ENCODE measurements at regions not wholly inside any gene's neighbourhood (a gene's known extent, or its start where the extent isn't known, plus 50 kb on each side); places are given as distances from the start of the nearest gene placed in this dataset.

DNA sequence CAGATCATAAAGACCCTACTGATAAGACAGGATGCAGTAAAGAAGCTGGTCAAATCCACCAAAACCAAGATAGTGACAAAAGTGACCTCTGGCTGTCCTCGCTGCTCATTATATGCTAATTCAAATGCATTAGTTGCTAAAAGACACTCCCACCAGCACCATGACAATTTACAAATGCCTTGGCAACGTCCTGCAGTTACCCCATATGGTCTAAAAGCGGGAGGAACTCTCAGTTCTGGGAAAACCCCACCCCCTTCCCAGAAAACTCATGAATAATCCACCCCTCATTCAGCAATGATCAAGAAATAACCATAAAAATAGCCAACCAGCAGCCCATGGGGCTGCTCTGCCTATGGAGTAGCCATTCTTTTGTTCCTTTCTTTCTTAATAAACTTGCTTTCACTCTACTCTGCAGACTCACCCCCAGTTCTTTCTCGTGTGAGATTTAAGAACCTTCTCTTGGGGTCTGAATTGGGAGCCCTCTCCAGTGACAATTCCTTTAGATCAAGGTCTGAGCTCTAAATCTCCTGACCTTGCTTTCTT is 217.1 kb upstream of the STS start:
- Histone ChIP-seq H2BK12ac (ENCODE audit: low read length) (no peak overlapping the region), H3K27me3 (ENCODE audit: insufficient read depth, low read length) (no peaks in the 10 kb centered on the region), H4K91ac (ENCODE audit: low read depth, low read length) (no peak overlapping the region), H3K36me3 (ENCODE audit: control insufficient read depth in 1 of 2, insufficient read depth in 2 of 2, low read length in 2 of 2) (no peaks in the 10 kb centered on the region), H3K79me1 (ENCODE audit: low read length) (no peaks in the 10 kb centered on the region), H3K9me3 (ENCODE audit: insufficient read depth, low read depth, low read length) (no peaks in the 10 kb centered on the region), H3K4me2 (ENCODE audit: low read length) (no peak overlapping the region), H2AK5ac (ENCODE audit: low read length) (no peak overlapping the region), H3K23ac (ENCODE audit: low read length) (no peak overlapping the region), H2BK120ac (ENCODE audit: insufficient read depth, low read length, poor library complexity) (no peak overlapping the region), H2BK5ac (ENCODE audit: low read depth, low read length, poor library complexity) (no peak overlapping the region), H4K12ac (ENCODE audit: low read depth, low read length) (no peak overlapping the region), H3K4ac (ENCODE audit: low read depth, low read length) (no peak overlapping the region), H3K4me1 (ENCODE audit: control insufficient read depth in 1 of 2, insufficient read depth in 2 of 2, low read length in 2 of 2) (no peaks in the 10 kb centered on the region), H4K8ac (ENCODE audit: low read depth, low read length) (no peak overlapping the region), H3K9ac (ENCODE audit: low read length) (no peak overlapping the region), H3K27ac (ENCODE audit: low read depth, low read length) (no peak overlapping the region), H2AFZ (ENCODE audit: insufficient read depth, low read length, poor library complexity) (no peak overlapping the region), H3K18ac (ENCODE audit: low read length) (no peak overlapping the region), H3K79me2 (ENCODE audit: control insufficient read depth, insufficient read depth, low read length, poor library complexity) (no peaks in the 10 kb centered on the region), H3K14ac (ENCODE audit: low read length) (no peak overlapping the region), H3K4me3 (ENCODE audit: low read depth, low read length) (no peak overlapping the region)
- DNase-seq = no peak
- whole genome bisulfite sequencing (ENCODE audit: extremely low coverage, insufficient coverage, insufficient read length) = no CpG with 5 or more reads among the region's 4 CpGs

DNA sequence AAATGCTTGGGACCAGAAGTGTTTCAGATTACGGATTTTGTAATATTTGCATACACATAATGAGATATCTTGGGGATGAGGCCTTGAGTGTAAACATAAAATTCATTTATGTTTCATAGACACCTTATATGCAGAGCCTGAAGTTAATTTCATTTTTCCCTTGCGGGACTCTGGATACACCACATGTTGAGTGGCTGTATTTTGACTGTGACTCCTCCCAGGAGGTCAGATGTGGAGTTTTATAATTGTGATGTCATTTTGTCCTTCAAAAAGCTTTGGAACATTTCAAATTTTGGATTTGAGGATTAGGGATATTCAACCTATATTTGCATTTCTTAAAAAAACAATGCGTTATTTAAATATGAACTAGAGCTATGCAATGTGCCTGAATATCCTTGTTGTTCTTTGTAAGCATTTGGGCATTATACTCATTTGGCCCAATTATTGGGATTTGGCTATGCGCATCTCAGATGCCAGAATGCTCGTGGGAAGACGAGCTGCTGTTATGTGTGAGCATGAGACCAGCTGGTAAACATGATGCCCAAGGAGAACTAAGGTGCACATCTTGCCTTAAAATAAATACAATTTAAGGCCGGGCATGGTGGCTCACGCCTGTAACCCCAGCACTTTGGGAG is 223.0 kb upstream of the STS start:
- Histone ChIP-seq H2BK12ac (ENCODE audit: low read length) (no peak overlapping the region), H2BK120ac (ENCODE audit: insufficient read depth, low read length, poor library complexity) (no peak overlapping the region), H3K9ac (ENCODE audit: low read length) (no peak overlapping the region), H3K4me3 (ENCODE audit: low read depth, low read length) (no peak overlapping the region), H3K27me3 (ENCODE audit: insufficient read depth, low read length) (no peaks in the 10 kb centered on the region), H4K12ac (ENCODE audit: low read depth, low read length) (no peak overlapping the region), H3K4me2 (ENCODE audit: low read length) (no peak overlapping the region), H3K4me1 (ENCODE audit: control insufficient read depth in 1 of 2, insufficient read depth in 2 of 2, low read length in 2 of 2) (no peaks in the 10 kb centered on the region), H4K8ac (ENCODE audit: low read depth, low read length) (no peak overlapping the region), H3K79me2 (ENCODE audit: control insufficient read depth, insufficient read depth, low read length, poor library complexity) (no peaks in the 10 kb centered on the region), H3K4ac (ENCODE audit: low read depth, low read length) (no peak overlapping the region), H3K36me3 (ENCODE audit: control insufficient read depth in 1 of 2, insufficient read depth in 2 of 2, low read length in 2 of 2) (no peaks in the 10 kb centered on the region), H3K23ac (ENCODE audit: low read length) (no peak overlapping the region), H2AK5ac (ENCODE audit: low read length) (no peak overlapping the region), H2AFZ (ENCODE audit: insufficient read depth, low read length, poor library complexity) (no peak overlapping the region), H2BK5ac (ENCODE audit: low read depth, low read length, poor library complexity) (no peak overlapping the region), H3K79me1 (ENCODE audit: low read length) (no peaks in the 10 kb centered on the region), H4K91ac (ENCODE audit: low read depth, low read length) (no peak overlapping the region), H3K9me3 (ENCODE audit: insufficient read depth, low read depth, low read length) (no peaks in the 10 kb centered on the region), H3K18ac (ENCODE audit: low read length) (no peak overlapping the region), H3K14ac (ENCODE audit: low read length) (no peak overlapping the region), H3K27ac (ENCODE audit: low read depth, low read length) (no peak overlapping the region)
- no peak for DNase-seq
- WGBS (ENCODE audit: extremely low coverage, insufficient coverage, insufficient read length) = no CpG with 5 or more reads among the region's 8 CpGs

DNA sequence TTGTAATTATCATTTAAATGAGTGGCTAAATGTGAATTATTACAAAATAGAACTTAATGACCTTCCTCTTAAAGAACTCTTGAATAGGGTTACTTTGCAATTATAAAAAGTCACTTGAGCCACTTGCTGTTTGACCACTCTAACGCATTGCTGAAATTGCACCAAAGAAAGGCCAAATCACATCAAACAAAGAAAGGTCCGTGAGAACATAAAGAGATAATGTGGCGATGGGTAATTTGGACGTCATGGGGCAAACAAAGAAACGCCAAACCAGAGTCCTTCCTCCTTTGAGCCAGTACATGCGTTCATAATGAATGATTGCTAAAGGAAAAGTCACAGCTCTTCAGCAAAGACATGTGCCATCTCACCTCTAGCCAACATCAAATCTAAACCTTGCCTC is 229.8 kb upstream of the STS start:
- Histone ChIP-seq H4K8ac (ENCODE audit: low read depth, low read length) (no peak overlapping the region), H2BK5ac (ENCODE audit: low read depth, low read length, poor library complexity) (no peak overlapping the region), H3K9me3 (ENCODE audit: insufficient read depth, low read depth, low read length) (no peaks in the 10 kb centered on the region), H3K23ac (ENCODE audit: low read length) (no peak overlapping the region), H3K9ac (ENCODE audit: low read length) (no peak overlapping the region), H4K91ac (ENCODE audit: low read depth, low read length) (no peak overlapping the region), H2BK120ac (ENCODE audit: insufficient read depth, low read length, poor library complexity) (no peak overlapping the region), H3K79me2 (ENCODE audit: control insufficient read depth, insufficient read depth, low read length, poor library complexity) (no peaks in the 10 kb centered on the region), H3K4me1 (ENCODE audit: control insufficient read depth in 1 of 2, insufficient read depth in 2 of 2, low read length in 2 of 2) (no peaks in the 10 kb centered on the region), H3K27ac (ENCODE audit: low read depth, low read length) (no peak overlapping the region), H2AK5ac (ENCODE audit: low read length) (no peak overlapping the region), H3K18ac (ENCODE audit: low read length) (no peak overlapping the region), H3K79me1 (ENCODE audit: low read length) (no peaks in the 10 kb centered on the region), H3K14ac (ENCODE audit: low read length) (no peak overlapping the region), H2AFZ (ENCODE audit: insufficient read depth, low read length, poor library complexity) (no peak overlapping the region), H3K4ac (ENCODE audit: low read depth, low read length) (no peak overlapping the region), H3K27me3 (ENCODE audit: insufficient read depth, low read length) (no peaks in the 10 kb centered on the region), H3K4me2 (ENCODE audit: low read length) (no peak overlapping the region), H3K4me3 (ENCODE audit: low read depth, low read length) (no peak overlapping the region), H2BK12ac (ENCODE audit: low read length) (no peak overlapping the region), H3K36me3 (ENCODE audit: control insufficient read depth in 1 of 2, insufficient read depth in 2 of 2, low read length in 2 of 2) (no peaks in the 10 kb centered on the region), H4K12ac (ENCODE audit: low read depth, low read length) (no peak overlapping the region)
- DNase-seq = no peak
- no CpG with 5 or more reads among the region's 6 CpGs for WGBS (ENCODE audit: extremely low coverage, insufficient coverage, insufficient read length)

DNA sequence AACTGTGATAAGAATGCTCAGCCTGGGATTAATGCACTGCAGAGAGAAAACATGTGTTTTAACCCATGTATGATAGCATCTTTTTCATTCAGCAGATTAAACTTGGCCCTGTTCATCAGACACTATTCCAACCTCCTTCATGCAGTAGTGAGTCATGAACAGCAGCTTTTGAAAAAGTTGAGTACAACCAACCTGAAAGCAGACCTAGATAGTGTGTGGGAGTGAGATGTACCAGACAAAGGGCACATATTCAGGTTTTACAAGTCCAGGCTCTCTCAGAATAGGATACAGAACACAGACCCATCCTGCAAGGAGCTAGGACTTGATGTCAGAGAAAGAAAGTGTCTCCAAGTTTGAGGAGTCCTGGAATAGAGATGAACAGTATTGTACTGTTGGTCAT is 237.3 kb upstream of the STS start:
- H4K8ac ChIP-seq (ENCODE audit: low read depth, low read length) = no peak overlapping the region
- DNase-seq = no peak
- H3K4me1 ChIP-seq (ENCODE audit: control insufficient read depth in 1 of 2, insufficient read depth in 2 of 2, low read length in 2 of 2) = no peaks in the 10 kb centered on the region
- no peak overlapping the region for H2AK5ac ChIP-seq (ENCODE audit: low read length)
- H2BK5ac ChIP-seq (ENCODE audit: low read depth, low read length, poor library complexity) = no peak overlapping the region
- no peak overlapping the region for H3K4ac ChIP-seq (ENCODE audit: low read depth, low read length)
- H3K36me3 ChIP-seq (ENCODE audit: control insufficient read depth in 1 of 2, insufficient read depth in 2 of 2, low read length in 2 of 2) = no peaks in the 10 kb centered on the region
- no peak overlapping the region for H3K9ac ChIP-seq (ENCODE audit: low read length)
- no peaks in the 10 kb centered on the region for H3K79me2 ChIP-seq (ENCODE audit: control insufficient read depth, insufficient read depth, low read length, poor library complexity)
- no peak overlapping the region for H3K23ac ChIP-seq (ENCODE audit: low read length)
- H3K18ac ChIP-seq (ENCODE audit: low read length) = no peak overlapping the region
- H4K91ac ChIP-seq (ENCODE audit: low read depth, low read length) = no peak overlapping the region
- H3K9me3 ChIP-seq (ENCODE audit: insufficient read depth, low read depth, low read length) = no peaks in the 10 kb centered on the region
- H2AFZ ChIP-seq (ENCODE audit: insufficient read depth, low read length, poor library complexity) = no peak overlapping the region
- H3K27me3 ChIP-seq (ENCODE audit: insufficient read depth, low read length) = no peaks in the 10 kb centered on the region
- H3K4me3 ChIP-seq (ENCODE audit: low read depth, low read length) = no peak overlapping the region
- no peak overlapping the region for H2BK12ac ChIP-seq (ENCODE audit: low read length)
- H3K79me1 ChIP-seq (ENCODE audit: low read length) = no peaks in the 10 kb centered on the region
- no peak overlapping the region for H3K14ac ChIP-seq (ENCODE audit: low read length)
- no peak overlapping the region for H3K27ac ChIP-seq (ENCODE audit: low read depth, low read length)
- H3K4me2 ChIP-seq (ENCODE audit: low read length) = no peak overlapping the region
- no peak overlapping the region for H4K12ac ChIP-seq (ENCODE audit: low read depth, low read length)
- H2BK120ac ChIP-seq (ENCODE audit: insufficient read depth, low read length, poor library complexity) = no peak overlapping the region
